NOMO-1 treated with DMSO at 0.1 percent for 48 hours (cell line): ENCODE measurements at regions not wholly inside any gene's neighbourhood (a gene's known extent, or its start where the extent isn't known, plus 50 kb on each side); places are given as distances from the start of the nearest gene placed in this dataset.

ENCODE experiments used
- DNase-seq: peaks from one replicate; lab custom pipeline; 2025; ENCODE audit not compliant: unreplicated experiment; lab: John Stamatoyannopoulos, UW

- no peak for DNase-seq
Observed at GRCh38 chr9:86458191-86458855, 104.1 kb upstream of the TUT7 start.

GRCh38 chr9:86456416-86456815 is 102.2 kb upstream of the TUT7 start:
- no peak for DNase-seq

GRCh38 chr9:86454701-86455615 is 100.7 kb upstream of the TUT7 start:
- no peak for DNase-seq

- DNase-seq = no peak
Observed at GRCh38 chr9:86452201-86452828, 98.1 kb upstream of the TUT7 start.

GRCh38 chr9:86449246-86449645 is 95.0 kb upstream of the TUT7 start:
- no peak for DNase-seq

GRCh38 chr9:86445671-86446070 is 91.5 kb upstream of the TUT7 start:
- DNase-seq = no peak

- no peak for DNase-seq
Observed at GRCh38 chr9:86443992-86444391, 89.8 kb upstream of the TUT7 start.

GRCh38 chr9:86434039-86434726 is 80.0 kb upstream of the TUT7 start:
- DNase-seq = peak; percentile 42

GRCh38 chr9:86424251-86424891 is 70.2 kb upstream of the TUT7 start:
- DNase-seq = no peak

- DNase-seq = peak; percentile 1
Observed at GRCh38 chr9:86413971-86414880, 60.0 kb upstream of the TUT7 start.

GRCh38 chr9:86410281-86410680 is 56.1 kb upstream of the TUT7 start:
- DNase-seq = no peak

GRCh38 chr9:86408121-86408520 is 53.9 kb upstream of the TUT7 start:
- DNase-seq = no peak

- DNase-seq = no peak
Observed at GRCh38 chr9:86407022-86407421, 52.8 kb upstream of the TUT7 start.

GRCh38 chr9:86406366-86406765 is 52.2 kb upstream of the TUT7 start:
- peak; percentile 24 for DNase-seq

GRCh38 chr9:86405926-86406325 is 51.7 kb upstream of the TUT7 start:
- peak; percentile 22 for DNase-seq

- no peak for DNase-seq
Observed at GRCh38 chr9:86405086-86405491, 50.9 kb upstream of the TUT7 start.
